Esophagus squamous epithelium (tissue), 5 donors: ENCODE measurements at regions not wholly inside any gene's neighbourhood (a gene's known extent, or its start where the extent isn't known, plus 50 kb on each side); places are given as distances from the start of the nearest gene placed in this dataset.

Experiments
- DNase-seq: peaks from one replicate; lab custom pipeline; 2025; lab: John Stamatoyannopoulos, UW
- H3K27ac ChIP-seq, 4 donors: fragments of 200-600 bp; sonication (generic); one replicate each; pipeline ENCODE4 v1.5.1; 2016 to 2019; ENCODE audit warnings: mild to moderate bottlenecking in 1 of 4
- H3K27me3 ChIP-seq, 4 donors: fragments of 200-600 bp; sonication (generic); 1 replicate in 3 of 4; 2 replicates in 1 of 4; pipeline versions ENCODE4 v1.5.1 to v1.6.0; 2017 to 2021; ENCODE audit warnings: antibody characterized with exemption in 1 of 4
- H3K36me3 ChIP-seq, 3 donors: fragments of 200-600 bp; sonication (generic); one replicate each; pipeline ENCODE4 v1.5.1; 2016 to 2019
- H3K4me1 ChIP-seq, 3 donors: fragments of 200-600 bp; sonication (generic); one replicate each; pipeline ENCODE4 v1.5.1; 2017 to 2019
- H3K4me3 ChIP-seq, 4 donors: fragments of 200-600 bp; sonication (generic); 1 replicate in 3 of 4; 2 replicates in 1 of 4; pipeline ENCODE4 v1.5.1; 2016 to 2019; ENCODE audit warnings: mild to moderate bottlenecking in 2 of 4, moderate library complexity in 1 of 4
- H3K9me3 ChIP-seq, 3 donors: fragments of 200-600 bp; sonication (generic); one replicate each; pipeline ENCODE4 v1.5.1; 2016 to 2019
- POLR2A ChIP-seq, 4 donors: fragments of 450-650 bp; IDR thresholded peaks; one replicate each; pipeline ENCODE4 v1.6.1; 2017; ENCODE audit warnings: antibody characterized with exemption in 4 of 4, mild to moderate bottlenecking in 4 of 4, moderate library complexity in 3 of 4
- WGBS, 2 donors: methylation state at CpG; one replicate each; pipeline ENCODE4 v1.1.5; 2018; 5-methylcytosine and 5-hydroxymethylcytosine counted together
- intact Hi-C: fragments of 100-400 bp; cut with DNase I; formaldehyde crosslinking; loops from one replicate; pipeline ENCODE4 v1.15.0; 2022
- TF ChIP-seq, protein P1 (sequence below), 6 experiments: fragments of 450-650 bp in 4 of 6; fragments of 200-600 bp in 2 of 6; sonication (generic) in 2 of 6; IDR thresholded peaks; one replicate each; pipeline ENCODE4 v1.5.1; 2016 to 2019; ENCODE audit warnings: antibody characterized with exemption in 6 of 6, mild to moderate bottlenecking in 4 of 6, moderate library complexity in 4 of 6
- donor health status: DM: yes; HTN: yes; CAD: no.

DNA sequence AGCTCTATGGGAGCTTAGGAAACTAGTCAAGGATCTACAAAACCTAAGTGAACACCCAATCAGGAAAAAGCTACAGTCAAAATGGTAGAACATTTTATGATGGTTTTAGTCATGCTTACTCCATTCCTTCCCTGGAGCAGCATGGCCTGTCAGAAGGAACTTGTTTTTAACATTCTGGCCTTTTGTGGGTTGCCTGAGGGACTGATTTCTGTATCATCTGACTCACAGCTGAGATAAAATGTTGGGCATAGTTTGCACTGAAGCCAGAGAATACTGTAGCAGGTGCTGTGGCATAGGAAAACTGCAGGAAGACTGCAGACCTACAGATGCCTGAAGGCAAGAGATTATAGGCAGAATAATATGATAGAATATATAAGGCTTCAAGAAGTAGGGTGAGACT is 719.6 kb upstream of the GRAMD2B start:
- Histone ChIP-seq H3K9me3 (no peaks in the 10 kb centered on the region), H3K4me3 (no peak overlapping the region), H3K27ac (no peak overlapping the region), H3K36me3 (no peaks in the 10 kb centered on the region), H3K27me3 (no peaks in the 10 kb centered on the region), H3K4me1 (peaks cover 7 to 15% (median 7%) of the 10 kb centered on the region in 3 donors)
- no peak for TF ChIP-seq POLR2A (IDR thresholded peaks at IDR 0.05)
- TF ChIP-seq, protein P1, sequence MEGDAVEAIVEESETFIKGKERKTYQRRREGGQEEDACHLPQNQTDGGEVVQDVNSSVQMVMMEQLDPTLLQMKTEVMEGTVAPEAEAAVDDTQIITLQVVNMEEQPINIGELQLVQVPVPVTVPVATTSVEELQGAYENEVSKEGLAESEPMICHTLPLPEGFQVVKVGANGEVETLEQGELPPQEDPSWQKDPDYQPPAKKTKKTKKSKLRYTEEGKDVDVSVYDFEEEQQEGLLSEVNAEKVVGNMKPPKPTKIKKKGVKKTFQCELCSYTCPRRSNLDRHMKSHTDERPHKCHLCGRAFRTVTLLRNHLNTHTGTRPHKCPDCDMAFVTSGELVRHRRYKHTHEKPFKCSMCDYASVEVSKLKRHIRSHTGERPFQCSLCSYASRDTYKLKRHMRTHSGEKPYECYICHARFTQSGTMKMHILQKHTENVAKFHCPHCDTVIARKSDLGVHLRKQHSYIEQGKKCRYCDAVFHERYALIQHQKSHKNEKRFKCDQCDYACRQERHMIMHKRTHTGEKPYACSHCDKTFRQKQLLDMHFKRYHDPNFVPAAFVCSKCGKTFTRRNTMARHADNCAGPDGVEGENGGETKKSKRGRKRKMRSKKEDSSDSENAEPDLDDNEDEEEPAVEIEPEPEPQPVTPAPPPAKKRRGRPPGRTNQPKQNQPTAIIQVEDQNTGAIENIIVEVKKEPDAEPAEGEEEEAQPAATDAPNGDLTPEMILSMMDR (IDR thresholded peaks at IDR 0.05), result no peak
- DNase-seq, result no peak
- intact Hi-C loops, result no loop called here

DNA sequence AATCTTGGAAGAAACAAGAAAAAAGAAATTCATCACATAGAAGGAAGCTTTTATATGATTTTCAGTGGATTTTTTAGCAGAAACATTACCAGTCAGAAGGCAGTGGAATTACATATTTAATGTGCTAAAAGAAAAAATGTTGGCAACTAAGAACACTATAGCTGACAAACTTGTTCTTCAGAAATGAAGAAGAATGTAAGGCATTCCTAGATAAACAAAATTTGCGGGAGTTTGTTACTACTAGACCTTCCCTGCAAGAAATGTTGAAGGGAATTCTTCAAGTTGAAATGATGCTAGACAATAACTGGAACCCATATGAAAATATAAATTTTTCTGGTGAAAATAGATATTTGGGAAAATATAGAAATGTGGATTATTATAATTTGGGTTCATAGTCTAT is 718.3 kb upstream of the GRAMD2B start:
- Histone ChIP-seq H3K27ac (no peak overlapping the region), H3K4me1 (peaks cover 6 to 11% (median 7%) of the 10 kb centered on the region in 3 donors), H3K36me3 (no peaks in the 10 kb centered on the region), H3K27me3 (no peaks in the 10 kb centered on the region), H3K9me3 (no peaks in the 10 kb centered on the region), H3K4me3 (no peak overlapping the region)
- intact Hi-C loops, result no loop called here
- 76 to 86% methylated on average over 1 of the region's 1 CpG for WGBS, 2 donors
- TF ChIP-seq POLR2A (IDR thresholded peaks at IDR 0.05), result no peak
- TF ChIP-seq, protein P1 (IDR thresholded peaks at IDR 0.05), result no peak
- DNase-seq, result no peak

DNA sequence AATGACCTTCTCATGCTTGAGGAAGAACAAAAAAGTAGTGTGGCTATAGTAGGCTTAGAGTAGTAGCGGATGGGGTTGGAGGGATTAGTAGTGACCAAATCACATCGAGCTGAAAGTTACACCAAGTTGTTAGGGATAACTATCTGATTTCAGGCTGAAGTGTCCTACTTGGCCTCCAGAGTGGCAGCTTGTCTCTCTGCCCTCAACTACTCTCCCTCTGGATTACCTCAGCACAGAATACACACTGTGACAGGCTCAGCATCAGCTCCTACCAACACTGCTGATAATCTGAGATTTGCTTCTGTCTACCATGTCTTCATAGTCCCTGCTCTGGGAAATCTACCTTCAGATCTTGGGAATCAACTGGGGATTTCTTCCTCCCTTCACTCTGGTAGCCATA is 714.6 kb upstream of the GRAMD2B start:
- no peaks in the 10 kb centered on the region for H3K9me3 ChIP-seq
- H3K27ac ChIP-seq, result no peak overlapping the region
- H3K4me3 ChIP-seq, result no peak overlapping the region
- no peaks in the 10 kb centered on the region for H3K27me3 ChIP-seq
- no peak for DNase-seq
- no peaks in the 10 kb centered on the region for H3K4me1 ChIP-seq
- H3K36me3 ChIP-seq, result no peaks in the 10 kb centered on the region
- intact Hi-C loops, result no loop called here
- WGBS, 2 donors, result 47 to 52% methylated on average over 2 of the region's 2 CpGs
- no peak for TF ChIP-seq POLR2A (IDR thresholded peaks at IDR 0.05)
- TF ChIP-seq, protein P1 (IDR thresholded peaks at IDR 0.05), result no peak

DNA sequence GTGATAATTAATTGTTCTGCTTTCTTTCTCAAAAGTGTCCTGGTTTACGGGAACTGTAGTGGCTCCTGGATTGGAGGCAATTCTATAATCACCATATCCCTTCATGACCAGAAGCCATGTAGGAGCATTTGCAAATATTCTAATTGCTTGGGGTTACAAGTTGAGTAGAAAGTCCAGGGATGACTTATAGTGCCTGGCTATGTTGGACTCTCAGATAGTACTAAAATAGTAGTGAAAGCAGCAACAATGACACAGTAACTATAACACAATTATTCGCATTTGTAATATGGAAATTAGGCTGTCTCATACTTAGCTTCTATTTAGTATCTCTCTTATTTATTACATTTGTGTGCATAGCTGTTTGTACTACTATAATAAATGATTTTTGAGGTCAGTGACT is 712.5 kb upstream of the GRAMD2B start:
- H3K9me3 ChIP-seq, result no peaks in the 10 kb centered on the region
- no peaks in the 10 kb centered on the region for H3K4me1 ChIP-seq
- TF ChIP-seq, protein P1 (IDR thresholded peaks at IDR 0.05), result no peak
- no peak for TF ChIP-seq POLR2A (IDR thresholded peaks at IDR 0.05)
- H3K27ac ChIP-seq, result no peak overlapping the region
- no peak overlapping the region for H3K4me3 ChIP-seq
- H3K27me3 ChIP-seq, result no peaks in the 10 kb centered on the region
- WGBS, 2 donors, result 94 to 97% methylated on average over 2 of the region's 2 CpGs
- DNase-seq, result no peak
- no peaks in the 10 kb centered on the region for H3K36me3 ChIP-seq
- intact Hi-C loops, result no loop called here

DNA sequence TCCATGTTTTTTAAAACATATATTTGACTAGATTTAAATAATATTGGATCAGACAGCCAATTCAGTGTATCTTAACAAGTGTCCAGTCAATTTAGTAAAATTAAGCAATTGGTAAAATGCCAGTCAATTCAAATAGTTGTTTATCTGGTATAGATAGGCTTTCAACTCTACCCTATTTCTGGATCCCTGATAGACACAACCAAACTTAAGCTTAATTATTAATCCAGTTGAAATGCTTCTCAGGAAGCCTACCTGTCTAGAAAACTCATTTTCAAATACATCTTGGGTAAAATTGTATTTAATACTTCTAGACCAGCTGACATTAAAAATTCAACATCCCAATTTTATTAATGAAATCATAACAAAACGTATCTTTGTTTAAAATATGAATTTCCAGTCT is 710.8 kb upstream of the GRAMD2B start:
- Histone ChIP-seq H3K4me3 (no peak overlapping the region), H3K4me1 (no peaks in the 10 kb centered on the region), H3K9me3 (no peaks in the 10 kb centered on the region), H3K27me3 (no peaks in the 10 kb centered on the region), H3K36me3 (no peaks in the 10 kb centered on the region), H3K27ac (no peak overlapping the region)
- DNase-seq, result no peak
- WGBS, 2 donors, result 11 to 34% methylated on average over 1 of the region's 1 CpG
- intact Hi-C loops, result no loop called here
- no peak for TF ChIP-seq POLR2A (IDR thresholded peaks at IDR 0.05)
- TF ChIP-seq, protein P1 (IDR thresholded peaks at IDR 0.05), result no peak
